AG09319 (cell line): ENCODE measurements at regions not wholly inside any gene's neighbourhood (a gene's known extent, or its start where the extent isn't known, plus 50 kb on each side); places are given as distances from the start of the nearest gene placed in this dataset.
"Not testable (repeated sequence)": the region's sequence is repeated elsewhere in the genome, so short reads cannot be mapped to it uniquely, and the experiment has no call there.

Experiments
- DNase-seq: peaks from one replicate; pipeline ENCODE4 v3.0.0-alpha.2; 2010; ENCODE audit warnings: low read depth; ENCODE audit errors: extremely low read depth
- CTCF ChIP-seq: IDR thresholded peaks from 2 replicates; pipeline ENCODE4 v1.5.1; 2011; ENCODE audit warnings: low read depth, mild to moderate bottlenecking, inconsistent platforms, low read length, moderate library complexity

DNA sequence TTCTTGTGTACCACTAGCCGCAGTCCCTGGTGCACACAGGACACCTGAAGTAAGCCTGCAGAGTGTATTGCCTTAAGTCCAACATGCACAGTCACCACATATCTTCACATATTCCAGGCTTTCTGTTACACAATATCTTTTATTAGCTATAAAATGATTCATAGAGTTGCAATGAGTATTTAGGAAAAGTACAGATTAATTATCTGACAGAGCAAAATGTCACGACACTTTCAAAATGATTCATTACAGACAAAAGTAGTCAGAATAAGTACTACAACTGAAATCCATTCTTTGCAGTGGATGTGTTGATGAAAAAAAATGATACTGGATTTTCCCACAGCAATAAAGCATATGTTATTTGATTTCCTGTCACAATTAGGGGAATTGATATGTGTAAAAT lies 199.5 kb upstream of the ASCC3 start:
- no peak for DNase-seq
- no peak for TF ChIP-seq CTCF

DNA sequence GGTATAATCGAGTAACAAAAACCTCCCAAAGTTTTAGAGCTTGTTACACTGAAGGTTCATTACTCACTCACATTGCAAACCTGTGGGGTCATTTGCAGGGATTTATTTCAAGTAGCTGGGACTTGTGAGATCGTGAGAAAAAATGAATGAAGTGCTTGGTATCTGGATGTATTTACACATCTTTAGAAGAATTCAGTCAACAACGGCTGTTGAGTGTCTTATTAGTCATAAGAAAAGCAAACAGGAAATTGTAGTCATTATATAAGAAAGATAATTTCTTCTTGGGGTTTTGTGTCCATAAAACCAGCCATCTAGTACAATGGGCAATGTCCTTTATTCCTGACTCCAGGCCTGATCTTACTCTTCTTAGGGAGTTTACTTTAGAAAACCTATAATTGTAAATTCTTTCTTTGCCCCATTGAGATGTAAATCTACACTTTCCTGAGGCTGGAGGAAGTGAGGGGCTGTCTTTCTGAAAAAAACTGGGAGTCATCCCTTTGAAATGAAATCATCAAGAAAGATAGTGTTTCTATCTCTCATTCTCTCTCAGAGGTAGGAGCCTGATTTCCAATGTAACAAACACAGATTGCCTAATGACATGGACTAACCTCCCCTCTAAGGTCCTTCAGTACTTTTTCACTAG lies 202.5 kb upstream of the ASCC3 start:
- no peak for TF ChIP-seq CTCF
- no peak for DNase-seq

DNA sequence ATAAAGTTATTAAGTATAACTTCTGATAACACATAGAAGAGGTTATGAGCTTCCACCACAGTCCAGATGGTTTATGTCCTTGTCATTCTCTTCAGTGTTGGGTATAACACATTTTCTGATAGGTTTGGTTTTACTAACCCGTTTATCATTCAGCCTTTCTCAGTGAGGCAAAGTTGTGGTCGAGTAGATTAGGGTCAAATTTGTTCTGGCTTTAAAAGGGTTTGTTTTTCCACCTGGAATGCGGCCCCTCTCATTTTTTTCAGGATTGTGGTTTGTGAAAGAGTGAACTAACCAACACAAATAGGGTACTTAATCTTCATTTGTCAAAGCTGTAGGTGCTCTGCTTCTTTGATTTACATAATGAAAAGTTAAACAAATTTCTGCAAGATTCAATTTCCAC lies 204.2 kb upstream of the ASCC3 start:
- TF ChIP-seq CTCF = no peak
- DNase-seq = no peak

DNA sequence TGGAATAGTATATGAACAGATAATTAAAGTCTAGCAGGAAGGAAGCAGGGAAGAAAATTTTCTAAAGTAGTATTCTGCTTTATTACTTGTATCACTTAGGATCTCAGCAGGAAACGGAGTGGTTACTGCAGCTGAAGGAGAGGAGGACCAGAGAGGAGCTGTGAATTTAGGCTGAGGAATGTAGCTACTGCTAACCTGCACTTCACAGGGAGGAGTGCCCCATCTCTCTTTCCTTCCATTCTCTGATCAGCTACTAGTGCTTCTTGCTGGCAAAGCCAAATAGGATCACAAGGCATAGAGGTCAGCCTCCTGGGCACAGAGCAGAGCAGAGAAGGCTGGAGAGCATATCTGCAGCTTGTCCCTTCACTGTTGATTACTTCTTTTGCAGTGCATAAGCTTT lies 205.3 kb upstream of the ASCC3 start:
- no peak for TF ChIP-seq CTCF
- no peak for DNase-seq

DNA sequence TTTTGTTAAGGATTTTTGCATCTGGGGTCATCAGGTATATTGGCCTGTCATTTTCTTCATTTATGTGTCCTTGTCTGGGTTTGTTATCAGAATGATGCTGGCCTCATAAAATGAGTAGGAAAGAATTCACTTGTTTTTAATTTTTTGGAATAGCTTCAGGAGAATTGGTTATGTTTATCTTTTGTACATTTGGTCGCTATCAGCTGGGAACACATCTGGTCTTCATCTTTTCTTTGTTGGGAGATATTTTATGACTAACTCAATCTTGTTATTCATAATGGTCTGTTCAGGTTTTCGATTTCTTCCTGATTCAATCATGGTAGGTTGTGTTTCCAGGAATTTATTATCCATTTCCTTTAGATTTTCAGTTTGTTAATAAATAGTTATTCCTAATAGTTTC lies 207.5 kb upstream of the ASCC3 start:
- no peak for DNase-seq
- no peak for TF ChIP-seq CTCF

DNA sequence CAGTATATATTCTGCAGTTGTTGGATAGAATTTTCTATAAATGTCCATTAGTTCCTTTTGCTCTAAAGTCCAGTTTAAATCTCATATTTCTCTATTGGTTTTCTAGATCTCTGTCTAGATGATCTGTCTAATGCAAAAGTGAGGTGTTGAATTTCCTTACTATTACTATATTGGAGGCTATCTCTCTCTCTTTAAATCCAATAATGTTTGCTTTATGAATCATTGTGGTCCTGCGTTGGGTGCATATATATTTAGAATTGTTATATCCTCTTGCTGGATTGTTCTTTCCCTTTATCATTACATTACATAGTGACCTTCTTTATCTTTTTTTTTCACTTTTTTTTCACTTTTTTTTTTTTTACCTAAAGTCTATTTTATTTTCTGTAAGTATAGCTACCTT lies 208.5 kb upstream of the ASCC3 start:
- DNase-seq = no peak
- no peak for TF ChIP-seq CTCF

GRCh38 chr6:101090281-101090680 lies 209.2 kb upstream of the ASCC3 start:
- no peak for TF ChIP-seq CTCF
- no peak for DNase-seq

GRCh38 chr6:101098605-101099004 lies 217.5 kb upstream of the ASCC3 start:
- not testable (repeated sequence) for DNase-seq
